KBM-7 (cell line): ENCODE measurements at regions not wholly inside any gene's neighbourhood (a gene's known extent, or its start where the extent isn't known, plus 50 kb on each side); places are given as distances from the start of the nearest gene placed in this dataset.

Source experiments
- DNase-seq: peaks from one replicate; pipeline ENCODE4 v3.0.0-alpha.2; 2015
- in situ Hi-C: fragments of 300-500 bp; cut with MboI; formaldehyde crosslinking; loops from 2 replicates; pipeline ENCODE4 v1.14.3; 2020; ENCODE audit warnings: low sequenced_read_pairs, low pct_unique_long_range_greater_than_20kb, mixed read lengths

GRCh38 chr6:104050455-104050854 lies 809.3 kb downstream of the HACE1 start:
- in situ Hi-C loops: no loop called here
- DNase-seq: no peak

DNA sequence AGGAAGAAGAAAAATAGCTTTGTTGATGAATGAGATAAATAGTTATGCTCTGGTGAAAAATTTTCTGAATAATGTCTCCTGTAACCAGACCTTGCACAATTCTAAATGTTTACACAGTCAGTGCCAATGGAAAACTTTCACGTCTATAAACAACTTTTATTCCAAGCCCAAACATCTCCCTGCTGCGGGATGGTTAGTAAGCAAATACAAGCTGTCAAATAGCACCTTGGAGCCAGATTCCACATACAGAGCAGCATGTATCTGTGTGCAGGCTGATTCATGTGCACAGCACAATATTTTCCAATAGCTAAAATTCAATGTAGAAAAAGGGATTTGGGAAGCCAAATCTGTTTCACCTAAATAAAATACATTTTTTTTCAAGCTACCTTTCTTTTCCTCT lies 813.3 kb downstream of the HACE1 start:
- in situ Hi-C loops: no loop called here
- DNase-seq: no peak

- in situ Hi-C loops: no loop called here
- DNase-seq: no peak
These were observed 828.4 kb downstream of the HACE1 start for GRCh38 chr6:104031346-104031745.

DNA sequence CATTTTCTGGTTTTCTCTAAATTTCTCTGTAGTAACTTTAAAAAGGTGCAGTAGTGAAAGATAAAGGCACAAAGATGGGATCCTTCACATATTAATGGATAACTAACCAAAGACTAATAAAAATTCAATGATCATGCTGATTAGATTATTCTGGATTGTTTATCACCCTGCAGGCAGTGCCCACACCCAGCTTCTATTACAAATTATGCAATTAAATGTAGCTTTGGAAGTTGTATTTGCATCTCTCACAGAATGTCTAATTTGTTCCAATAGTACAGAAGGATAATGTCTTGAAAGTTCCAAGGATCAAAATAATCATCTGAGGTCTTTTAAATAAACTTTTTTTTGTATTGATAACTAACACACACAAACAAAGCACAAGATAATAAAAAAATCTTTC lies 837.6 kb downstream of the HACE1 start:
- DNase-seq: no peak
- in situ Hi-C loops: no loop called here

GRCh38 chr6:104019075-104019753 lies 840.5 kb downstream of the HACE1 start:
- in situ Hi-C loops: no loop called here
- DNase-seq: no peak

GRCh38 chr6:104017410-104018381 lies 842.0 kb downstream of the HACE1 start:
- in situ Hi-C loops: no loop called here
- no peak for DNase-seq

DNA sequence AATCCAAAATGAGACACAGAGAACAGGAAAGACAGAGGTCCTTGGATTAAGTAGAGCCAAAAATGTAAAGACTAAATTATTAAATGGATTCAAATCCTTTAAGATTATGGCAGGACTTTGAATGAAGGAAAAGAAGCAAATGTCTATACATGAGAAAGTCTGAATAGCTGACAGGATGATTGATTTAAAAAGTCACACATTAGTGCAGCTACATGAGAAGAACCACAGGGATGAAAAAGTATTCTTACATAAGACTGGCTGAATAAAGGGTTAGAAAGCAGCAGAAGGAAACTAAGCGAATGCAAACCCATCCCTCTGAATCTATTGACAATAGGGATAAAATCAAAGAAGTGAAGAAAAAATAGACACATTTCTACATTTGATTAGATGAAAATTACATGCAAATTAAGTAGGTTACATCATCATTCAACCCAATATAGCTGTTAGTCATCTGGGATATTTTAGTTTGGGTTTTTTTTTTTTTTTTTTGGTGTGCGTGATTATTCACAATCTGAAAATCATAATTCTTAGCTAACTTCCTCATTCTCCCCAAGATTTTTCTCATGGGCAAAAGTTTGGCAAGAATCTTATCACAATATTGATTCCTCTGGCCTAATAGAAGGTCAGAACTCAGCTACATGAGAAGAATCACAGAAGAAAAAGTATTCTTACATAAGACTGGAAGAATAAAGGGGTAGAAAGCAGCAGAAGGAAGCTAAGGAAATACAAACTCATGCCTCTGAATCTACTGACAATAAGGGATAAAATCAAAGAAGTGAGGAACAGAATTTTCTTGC lies 845.4 kb downstream of the HACE1 start:
- in situ Hi-C loops: no loop called here

DNA sequence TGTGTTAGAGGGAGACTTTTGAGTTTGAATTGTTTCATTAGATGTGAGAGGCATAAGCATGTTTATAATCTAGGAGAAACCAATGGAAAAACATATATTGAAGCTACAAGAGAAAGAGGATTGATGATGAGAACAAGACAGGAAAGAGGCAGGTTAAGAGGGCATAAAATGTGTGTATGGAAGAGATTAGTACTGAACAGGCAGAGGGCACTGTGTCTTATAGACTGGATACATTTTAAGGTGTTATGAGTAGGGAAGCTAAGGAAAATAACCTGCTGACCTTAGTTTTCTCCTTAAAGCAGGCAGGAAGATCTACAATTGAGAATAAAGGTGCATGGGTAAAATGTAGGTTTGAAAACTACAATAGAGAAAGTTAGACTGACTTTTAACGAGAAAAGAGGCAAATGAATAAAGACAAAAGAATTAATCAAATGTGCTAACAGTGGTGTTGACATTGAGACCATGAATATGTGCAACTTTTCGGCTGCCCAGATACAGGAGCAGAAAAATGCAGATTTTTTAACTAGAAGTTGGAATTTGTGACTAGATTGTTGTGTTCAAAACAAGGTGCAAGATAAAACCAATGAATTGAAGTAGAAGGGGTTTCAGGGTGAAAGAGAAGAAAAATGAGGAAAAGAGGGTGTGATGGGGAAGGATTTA lies 846.3 kb downstream of the HACE1 start:
- DNase-seq: no peak
- in situ Hi-C loops: no loop called here

More for the DNA sequence above, 845.4 kb downstream of the HACE1 start:
- DNase-seq: no peak

DNA sequence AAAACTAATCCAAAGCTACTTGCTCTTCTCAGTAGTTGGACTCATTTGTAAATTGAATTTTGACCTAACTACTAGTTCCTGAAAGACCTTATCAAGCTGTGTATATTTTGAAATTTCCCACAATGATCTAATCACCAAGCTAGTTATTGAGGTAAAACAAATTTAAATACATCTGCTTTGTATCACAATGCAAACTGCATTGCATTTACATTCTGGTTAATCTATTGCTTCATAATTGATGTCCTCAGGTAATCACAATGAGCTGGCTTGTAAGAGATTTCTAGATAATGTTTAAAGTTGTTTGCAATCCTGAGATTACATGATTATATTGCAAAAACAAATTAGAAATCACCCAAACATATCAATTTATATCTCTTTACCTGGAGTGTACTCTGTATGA lies 848.8 kb downstream of the HACE1 start:
- no peak for DNase-seq
- in situ Hi-C loops: no loop called here

GRCh38 chr6:104003803-104004516 lies 855.8 kb downstream of the HACE1 start:
- in situ Hi-C loops: no loop called here
- DNase-seq: peak; percentile 5

GRCh38 chr6:103995571-103995970 lies 864.1 kb downstream of the HACE1 start:
- no peak for DNase-seq
- in situ Hi-C loops: no loop called here

DNA sequence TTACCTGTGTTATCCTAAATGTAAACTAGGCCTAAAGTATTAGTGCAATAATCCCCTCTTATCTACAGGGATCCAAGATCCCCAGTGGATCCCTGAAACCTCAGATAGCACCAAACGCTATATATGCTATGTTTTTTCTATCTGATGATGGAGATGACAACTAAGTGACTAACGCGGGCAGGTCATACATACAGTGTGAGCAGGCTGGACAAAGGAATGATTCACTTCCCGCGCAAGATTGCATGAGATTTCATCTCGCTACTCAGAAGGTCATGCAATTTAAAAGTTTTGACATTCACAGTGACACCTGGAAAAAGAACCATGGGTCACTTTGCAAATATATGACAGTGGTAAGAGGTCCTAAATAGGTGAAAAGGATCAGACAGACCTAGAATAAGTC lies 875.9 kb downstream of the HACE1 start:
- in situ Hi-C loops: no loop called here
- DNase-seq: no peak

- in situ Hi-C loops: no loop called here
- no peak for DNase-seq
These were observed 876.7 kb downstream of the HACE1 start for GRCh38 chr6:103983011-103983410.

DNA sequence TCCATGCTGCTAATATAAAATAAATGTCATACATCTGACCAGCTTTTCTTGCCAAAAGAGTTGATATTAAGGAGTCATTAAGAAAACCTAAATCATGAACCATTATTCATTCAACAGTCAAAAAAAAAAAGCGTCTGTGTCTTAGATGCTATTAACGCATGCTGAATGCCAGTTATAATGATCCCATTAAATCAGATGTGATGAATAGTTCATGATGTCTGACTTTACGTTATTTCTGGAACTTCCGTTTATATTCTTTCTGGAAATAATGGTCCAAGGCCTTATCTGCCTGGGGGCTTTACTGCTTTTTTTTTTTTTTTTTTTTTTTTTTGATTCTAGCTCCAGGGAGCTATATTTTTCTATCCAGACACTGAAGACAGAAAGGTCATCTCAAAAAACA lies 877.1 kb downstream of the HACE1 start:
- DNase-seq: no peak
- in situ Hi-C loops: no loop called here

- DNase-seq: no peak
- in situ Hi-C loops: no loop called here
These were observed 880.4 kb downstream of the HACE1 start for GRCh38 chr6:103979308-103979707.

DNA sequence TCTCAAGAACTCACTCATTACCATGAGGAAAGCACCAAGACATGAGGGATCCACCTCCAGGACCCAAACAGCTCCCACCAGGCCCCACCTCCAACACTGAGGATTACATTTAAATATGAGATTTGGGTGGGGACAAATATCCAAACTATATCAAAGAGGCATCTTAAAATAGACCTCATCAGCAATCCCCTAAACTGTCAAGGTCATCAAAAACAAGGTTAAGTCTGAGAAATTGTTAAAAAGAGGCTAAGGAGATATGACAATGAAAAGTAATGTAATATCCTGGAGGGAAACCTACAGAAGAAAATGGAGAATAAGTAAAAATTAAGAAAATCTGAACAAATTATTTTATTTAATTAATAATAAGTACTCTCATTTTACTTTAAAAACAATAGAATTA lies 922.3 kb downstream of the HACE1 start:
- no peak for DNase-seq
- in situ Hi-C loops: no loop called here

DNA sequence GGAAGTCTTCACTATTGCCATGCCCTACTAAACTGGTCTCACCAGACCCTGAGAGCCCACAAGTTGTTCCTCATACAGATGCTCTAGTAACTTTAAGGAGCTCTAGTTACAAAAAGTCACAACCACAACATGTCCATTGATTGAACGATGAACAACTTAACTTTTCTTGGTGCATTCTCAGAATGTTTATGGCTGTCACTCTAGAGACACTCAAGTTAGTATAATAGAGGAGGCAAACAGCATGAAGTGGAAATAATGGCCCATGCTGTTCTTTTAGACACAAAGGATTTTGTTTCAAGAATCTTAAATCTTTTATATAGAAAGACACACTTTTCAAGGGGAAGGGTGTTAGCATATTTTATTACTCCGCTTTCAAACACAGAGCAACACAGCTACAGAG lies 934.4 kb downstream of the HACE1 start:
- no peak for DNase-seq
- in situ Hi-C loops: no loop called here

GRCh38 chr6:103910018-103910417 lies 949.7 kb downstream of the HACE1 start:
- in situ Hi-C loops: no loop called here
- DNase-seq: no peak

DNA sequence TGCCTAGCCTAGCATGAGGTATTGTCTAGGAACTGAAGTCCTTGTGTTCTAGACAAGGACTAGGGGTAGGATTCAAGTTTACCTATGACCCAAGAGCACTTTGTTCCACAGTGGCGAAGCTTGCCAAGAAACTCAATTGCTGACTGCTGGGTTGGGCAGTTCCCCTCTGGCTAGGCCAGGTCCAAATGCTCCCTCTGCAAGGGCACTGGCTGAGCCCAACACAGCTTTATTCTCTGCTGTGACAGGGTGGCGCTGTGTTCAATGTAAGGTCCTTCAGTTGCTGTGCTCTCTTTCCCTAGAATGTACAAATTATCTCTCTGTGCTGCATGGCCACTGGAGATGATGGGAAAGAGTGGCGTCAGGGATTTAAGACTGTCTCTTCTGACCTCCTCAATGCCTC lies 950.8 kb downstream of the HACE1 start:
- DNase-seq: no peak
- in situ Hi-C loops: no loop called here
